ENCODE measurements at regions not wholly inside any gene's neighbourhood (a gene's known extent, or its start where the extent isn't known, plus 50 kb on each side); places are given as distances from the start of the nearest gene placed in this dataset.

DNA sequence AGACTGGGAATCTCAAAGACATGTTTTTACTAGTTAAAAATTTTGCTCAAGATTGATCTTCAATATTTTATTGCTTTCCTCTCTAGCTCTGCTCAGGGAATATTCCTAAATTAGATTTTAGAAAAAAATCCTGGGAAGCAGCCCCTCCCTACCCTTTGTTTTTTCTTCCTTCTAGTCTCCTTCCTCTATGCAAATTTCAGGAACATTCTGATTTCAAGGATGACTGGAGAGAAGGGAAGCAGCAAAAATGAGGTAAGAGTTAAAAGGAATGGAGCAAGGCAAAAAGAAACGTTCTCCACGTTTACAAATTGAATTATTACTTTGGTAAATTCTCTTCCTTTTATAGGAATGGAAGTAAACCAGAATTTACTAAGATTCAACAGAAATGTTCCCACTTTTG is 493.4 kb upstream of the TUSC1 start:
- TF ChIP-seq, protein P1, sequence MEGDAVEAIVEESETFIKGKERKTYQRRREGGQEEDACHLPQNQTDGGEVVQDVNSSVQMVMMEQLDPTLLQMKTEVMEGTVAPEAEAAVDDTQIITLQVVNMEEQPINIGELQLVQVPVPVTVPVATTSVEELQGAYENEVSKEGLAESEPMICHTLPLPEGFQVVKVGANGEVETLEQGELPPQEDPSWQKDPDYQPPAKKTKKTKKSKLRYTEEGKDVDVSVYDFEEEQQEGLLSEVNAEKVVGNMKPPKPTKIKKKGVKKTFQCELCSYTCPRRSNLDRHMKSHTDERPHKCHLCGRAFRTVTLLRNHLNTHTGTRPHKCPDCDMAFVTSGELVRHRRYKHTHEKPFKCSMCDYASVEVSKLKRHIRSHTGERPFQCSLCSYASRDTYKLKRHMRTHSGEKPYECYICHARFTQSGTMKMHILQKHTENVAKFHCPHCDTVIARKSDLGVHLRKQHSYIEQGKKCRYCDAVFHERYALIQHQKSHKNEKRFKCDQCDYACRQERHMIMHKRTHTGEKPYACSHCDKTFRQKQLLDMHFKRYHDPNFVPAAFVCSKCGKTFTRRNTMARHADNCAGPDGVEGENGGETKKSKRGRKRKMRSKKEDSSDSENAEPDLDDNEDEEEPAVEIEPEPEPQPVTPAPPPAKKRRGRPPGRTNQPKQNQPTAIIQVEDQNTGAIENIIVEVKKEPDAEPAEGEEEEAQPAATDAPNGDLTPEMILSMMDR (IDR thresholded peaks at IDR 0.05), result no peak
- no peak for TF ChIP-seq POLR2A (IDR thresholded peaks at IDR 0.05)

Measured in lower leg skin (tissue), 3 donors.